ENCODE measurements at regions not wholly inside any gene's neighbourhood (a gene's known extent, or its start where the extent isn't known, plus 50 kb on each side); places are given as distances from the start of the nearest gene placed in this dataset.
"Not testable (repeated sequence)": the region's sequence is repeated elsewhere in the genome, so short reads cannot be mapped to it uniquely, and the experiment has no call there.

GRCh38 chr13:54975676-54976075 is 1947.1 kb downstream of the OLFM4 start:
- no peak for DNase-seq (ENCODE audit: extremely low read depth, low read depth)

GRCh38 chr13:54980651-54981050 is 1952.0 kb downstream of the OLFM4 start:
- no peak for DNase-seq (ENCODE audit: extremely low read depth, low read depth)

DNA sequence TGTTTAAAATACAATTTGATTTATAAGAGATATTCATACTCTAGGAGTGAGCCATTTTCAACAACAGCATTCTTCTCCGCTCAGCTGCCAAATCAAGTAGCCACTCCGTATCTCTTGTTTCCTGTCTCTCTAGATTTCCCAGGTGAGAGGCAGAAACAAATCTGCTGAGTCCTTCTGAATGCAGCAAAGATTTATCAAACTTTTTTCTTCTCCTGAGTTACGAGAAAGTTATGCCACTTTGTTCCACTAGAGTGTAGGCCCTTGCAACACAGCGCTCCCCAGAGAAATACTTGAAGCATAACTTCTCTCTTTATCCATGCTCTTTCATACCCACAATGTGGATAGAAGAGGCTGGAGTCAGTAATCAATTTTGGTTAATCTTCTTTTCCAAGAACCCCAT is 1960.8 kb downstream of the OLFM4 start:
- no peak for DNase-seq (ENCODE audit: extremely low read depth, low read depth)

DNA sequence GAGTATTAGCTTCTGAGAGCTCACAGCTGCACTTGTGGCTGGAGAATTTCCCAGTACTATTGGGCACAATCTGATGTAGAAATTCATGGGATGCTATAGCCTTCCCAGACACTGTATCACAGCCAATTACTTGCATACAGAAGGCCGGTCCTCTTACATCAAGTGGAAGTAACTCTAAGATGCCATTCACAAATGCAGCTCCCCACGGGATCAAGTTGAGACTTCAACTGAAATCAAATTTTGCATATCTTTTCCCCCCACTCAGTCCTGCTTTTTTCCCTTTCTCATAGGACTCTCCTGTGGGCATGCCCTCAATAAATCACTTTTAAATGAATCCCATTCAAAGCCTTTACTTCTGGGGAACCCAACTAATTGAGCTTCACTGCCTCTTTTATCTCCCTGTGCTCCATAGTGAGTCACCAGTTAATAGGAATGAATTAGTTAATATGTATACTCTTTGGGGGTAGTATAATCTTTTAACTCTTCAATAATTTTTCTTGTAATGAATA is 1970.8 kb downstream of the OLFM4 start:
- no peak for DNase-seq (ENCODE audit: extremely low read depth, low read depth)

DNA sequence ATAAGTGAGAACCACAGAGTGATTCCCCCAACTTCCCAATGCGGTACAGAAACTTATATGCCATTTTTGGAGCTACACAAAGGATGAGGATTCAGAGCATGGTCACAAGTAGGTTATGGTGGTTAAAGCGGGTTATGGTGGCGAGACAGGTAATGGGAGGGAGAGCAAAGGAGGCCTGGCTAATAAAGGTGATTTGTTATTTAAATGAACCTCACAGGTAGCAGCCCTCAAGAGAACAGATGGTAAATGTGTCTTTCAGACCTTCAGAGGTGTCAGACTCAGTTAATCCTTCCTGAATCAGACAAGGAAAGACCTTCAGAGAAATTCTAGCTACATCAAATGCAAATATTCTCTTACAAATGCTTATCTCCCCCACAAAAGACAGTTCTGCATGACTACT is 1971.4 kb downstream of the OLFM4 start:
- no peak for DNase-seq (ENCODE audit: extremely low read depth, low read depth)

- no peak for DNase-seq (ENCODE audit: extremely low read depth, low read depth)
Measured at GRCh38 chr13:55000844-55001243, 1972.2 kb downstream of the OLFM4 start.

DNA sequence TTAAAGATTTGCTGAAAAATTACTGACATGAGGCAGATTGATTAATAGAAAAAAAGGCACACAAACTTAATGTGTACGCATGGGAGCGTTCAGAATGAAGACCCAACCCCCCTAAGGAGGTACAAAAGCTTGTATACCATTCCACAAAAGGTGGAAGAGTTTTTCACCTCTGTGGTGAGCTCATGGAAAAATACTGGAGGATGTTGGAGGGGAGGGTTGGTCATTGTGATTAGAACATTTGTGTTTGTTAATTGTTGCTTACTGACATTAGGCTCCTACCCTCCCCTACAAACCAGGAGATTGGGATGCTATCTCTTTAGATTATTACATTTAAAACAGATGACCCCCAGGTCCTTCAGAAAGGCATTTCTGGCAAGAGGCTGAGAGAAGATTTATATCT is 1973.3 kb downstream of the OLFM4 start:
- DNase-seq (ENCODE audit: extremely low read depth, low read depth) = no peak

- no peak for DNase-seq (ENCODE audit: extremely low read depth, low read depth)
Measured at GRCh38 chr13:55007681-55008080, 1979.1 kb downstream of the OLFM4 start.

- DNase-seq (ENCODE audit: extremely low read depth, low read depth) = no peak
Measured at GRCh38 chr13:55013051-55013450, 1984.4 kb downstream of the OLFM4 start.

DNA sequence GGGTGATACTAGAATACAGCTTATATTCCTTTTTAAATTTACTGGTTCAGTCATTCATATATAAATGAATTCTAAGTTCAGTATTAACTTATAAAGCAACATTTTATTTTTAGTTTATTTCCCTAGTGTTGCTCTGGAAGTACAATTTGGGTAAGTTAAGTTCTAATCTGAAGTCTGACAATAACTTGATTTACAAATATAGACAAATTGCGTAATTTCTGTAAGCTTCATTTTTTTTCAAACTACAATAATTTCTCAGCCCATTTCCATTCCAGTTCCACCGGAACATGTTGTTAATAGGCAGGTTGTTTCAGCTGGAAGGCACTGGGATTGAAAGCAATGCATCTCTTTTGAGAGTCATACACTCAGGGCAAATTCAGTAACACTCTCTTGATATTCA is 2000.7 kb downstream of the OLFM4 start:
- no peak for DNase-seq (ENCODE audit: extremely low read depth, low read depth)

- DNase-seq (ENCODE audit: extremely low read depth, low read depth) = no peak
Measured at GRCh38 chr13:55038230-55038629, 2009.6 kb downstream of the OLFM4 start.

DNA sequence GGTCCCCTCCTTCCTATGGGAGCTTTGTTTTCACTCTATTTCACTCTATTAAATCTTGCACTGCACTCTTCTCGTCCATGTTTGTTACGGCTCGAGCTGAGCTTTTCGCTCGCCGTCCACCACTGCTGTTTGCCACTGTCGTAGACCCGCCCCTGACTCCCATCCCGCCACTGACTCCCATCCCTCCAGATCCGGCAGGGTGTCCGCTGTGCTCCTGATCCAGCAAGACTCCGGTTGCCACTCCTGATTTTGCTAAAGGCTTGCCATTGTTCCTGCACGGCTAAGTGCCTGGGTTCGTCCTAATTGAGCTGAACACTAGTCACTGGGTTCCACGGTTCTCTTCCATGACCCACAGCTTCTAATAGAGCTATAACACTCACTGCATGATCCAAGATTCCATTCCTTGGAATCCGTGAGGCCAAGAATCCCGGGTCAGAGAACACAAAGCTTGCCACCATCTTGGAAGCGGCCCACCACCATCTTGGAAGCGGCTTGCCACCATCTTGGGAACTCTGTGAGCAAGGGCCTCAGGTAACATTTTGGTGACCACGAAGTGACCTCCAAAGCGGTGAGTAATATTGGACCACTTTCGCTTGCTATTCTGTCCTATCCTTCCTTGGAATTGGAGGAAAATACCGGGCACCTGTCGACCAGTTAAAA is 2025.4 kb downstream of the OLFM4 start:
- DNase-seq (ENCODE audit: extremely low read depth, low read depth) = not testable (repeated sequence)

DNA sequence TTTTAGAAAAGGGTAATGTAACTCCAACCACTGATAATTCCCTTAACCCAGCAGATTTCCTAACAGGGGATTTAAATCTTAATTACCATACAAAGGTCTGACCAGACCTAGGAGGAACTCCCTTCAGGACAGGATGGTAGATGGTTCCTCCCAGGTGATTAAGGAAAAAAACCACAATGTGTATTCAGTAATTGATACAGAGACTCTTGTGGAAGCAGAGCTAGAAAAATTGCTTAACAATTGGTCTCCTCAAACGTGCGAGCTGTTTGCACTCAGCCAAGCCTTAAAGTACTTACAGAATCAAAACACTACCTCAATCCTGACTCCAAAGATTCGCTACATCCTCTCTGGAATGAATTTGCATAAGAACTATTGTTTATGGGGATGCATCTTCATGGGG is 2027.1 kb downstream of the OLFM4 start:
- DNase-seq (ENCODE audit: extremely low read depth, low read depth) = not testable (repeated sequence)

DNA sequence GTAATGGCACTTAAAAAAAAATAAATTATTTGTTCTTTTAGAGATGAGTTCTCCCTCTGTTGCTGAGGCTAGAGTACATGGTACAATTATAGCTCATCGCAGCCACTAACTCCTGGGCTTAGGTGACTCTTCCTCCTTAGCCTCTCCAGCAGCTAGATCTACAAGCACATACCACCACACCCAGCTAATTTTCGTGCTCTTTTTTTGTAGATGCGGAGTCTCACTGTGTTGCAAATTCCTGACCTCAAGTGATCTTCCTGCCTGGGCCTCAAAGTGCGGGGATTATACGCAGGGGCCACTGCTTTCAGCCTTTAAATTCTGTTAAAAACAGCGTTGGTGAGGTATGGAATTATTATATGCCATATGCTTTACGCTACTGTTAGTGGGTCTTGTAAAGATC is 2034.0 kb downstream of the OLFM4 start:
- DNase-seq (ENCODE audit: extremely low read depth, low read depth) = no peak

DNA sequence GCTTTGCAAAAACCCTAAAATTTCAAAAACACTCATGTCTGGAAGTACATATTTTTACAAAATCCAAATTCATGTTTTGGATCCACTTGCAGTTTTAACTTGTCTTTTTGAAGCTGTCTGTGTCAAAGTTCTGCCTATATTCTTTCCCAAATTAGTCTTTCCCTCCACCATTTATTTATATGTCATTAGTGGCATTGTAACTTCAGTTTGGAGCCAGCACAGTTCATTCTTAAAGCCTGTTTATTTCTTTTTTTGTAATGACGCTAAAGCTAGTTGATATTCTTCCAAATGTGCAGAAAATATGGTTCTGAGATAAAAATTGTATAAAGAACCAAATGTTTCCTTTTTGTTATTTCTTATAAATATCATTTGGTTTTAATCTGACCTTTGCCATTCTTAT is 2039.3 kb downstream of the OLFM4 start:
- DNase-seq (ENCODE audit: extremely low read depth, low read depth) = no peak

- DNase-seq (ENCODE audit: extremely low read depth, low read depth) = no peak
Measured at GRCh38 chr13:55069746-55070145, 2041.1 kb downstream of the OLFM4 start.

GRCh38 chr13:55073000-55073399 is 2044.4 kb downstream of the OLFM4 start:
- DNase-seq (ENCODE audit: extremely low read depth, low read depth) = no peak

DNA sequence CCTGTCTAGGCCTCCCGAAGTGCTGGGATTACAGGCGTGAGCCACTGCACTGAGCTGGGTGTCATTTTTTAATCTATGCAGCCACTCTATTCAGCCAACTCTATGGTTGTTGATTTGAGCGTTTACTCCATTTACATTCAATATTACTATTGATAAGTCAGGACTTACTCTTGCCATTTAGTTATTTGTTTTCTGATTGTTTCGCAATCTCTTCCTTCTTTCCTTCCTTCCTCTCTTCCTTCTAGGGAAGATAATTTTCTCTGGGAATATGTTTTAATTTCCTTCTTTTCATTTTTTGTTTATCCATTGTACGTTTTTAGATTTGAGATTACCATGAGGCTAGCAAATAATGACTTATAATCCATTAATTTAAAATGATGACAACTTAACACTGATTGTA is 2056.0 kb downstream of the OLFM4 start:
- DNase-seq (ENCODE audit: extremely low read depth, low read depth) = no peak

DNA sequence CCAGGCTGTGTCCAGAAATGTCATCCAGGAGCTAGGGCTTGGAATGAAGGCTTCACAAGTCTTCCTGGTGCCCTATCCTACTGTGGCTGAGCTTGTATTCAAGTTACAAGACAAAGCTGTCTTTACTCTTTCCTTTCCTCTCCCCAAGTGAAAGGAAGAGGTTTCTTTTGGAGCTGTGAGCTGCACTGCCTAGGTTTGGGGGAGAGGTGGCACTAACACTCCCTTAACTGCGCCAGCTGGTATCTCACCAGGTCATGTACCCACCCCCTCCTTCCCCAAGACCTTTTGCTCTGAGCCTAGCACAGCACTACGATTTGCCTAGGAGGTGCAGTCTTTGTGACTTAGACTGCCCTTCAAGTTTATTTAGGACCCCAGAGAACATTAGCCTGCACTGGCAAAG is 2053.6 kb upstream of the PRR20A start:
- no peak for DNase-seq (ENCODE audit: extremely low read depth, low read depth)

- DNase-seq (ENCODE audit: extremely low read depth, low read depth) = no peak
Measured at GRCh38 chr13:55090612-55091011, 2050.1 kb upstream of the PRR20A start.

DNA sequence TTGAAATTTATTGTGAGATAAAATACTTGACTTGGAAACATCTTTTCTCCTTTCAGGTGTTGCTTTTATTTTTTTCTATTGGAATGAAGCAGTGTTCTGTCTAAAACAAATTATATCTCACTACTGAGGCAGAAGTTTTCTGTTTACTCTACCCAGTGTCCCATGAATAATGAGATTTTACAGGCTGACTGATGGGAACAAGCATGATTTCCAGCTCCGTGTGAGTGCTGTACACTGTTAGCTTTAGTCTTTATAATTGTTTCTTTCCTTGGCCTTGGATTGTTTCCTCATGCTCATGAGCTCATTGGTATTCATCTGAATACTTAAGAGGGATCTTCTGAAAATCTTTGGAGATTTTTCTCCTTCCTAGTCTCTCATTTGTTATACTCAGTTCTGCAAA is 2049.5 kb upstream of the PRR20A start:
- DNase-seq (ENCODE audit: extremely low read depth, low read depth) = no peak

GRCh38 chr13:55106509-55106908 is 2034.2 kb upstream of the PRR20A start:
- DNase-seq (ENCODE audit: extremely low read depth, low read depth) = no peak

- no peak for DNase-seq (ENCODE audit: extremely low read depth, low read depth)
Measured at GRCh38 chr13:55120631-55121030, 2020.1 kb upstream of the PRR20A start.
